Smooth muscle cell (in vitro differentiated cells): ENCODE measurements at regions not wholly inside any gene's neighbourhood (a gene's known extent, or its start where the extent isn't known, plus 50 kb on each side); places are given as distances from the start of the nearest gene placed in this dataset.
A peak's percentile ranks its signal among the peaks of the same experiment; 100 is the strongest.

Experiments
- DNase-seq: peaks from one replicate; lab custom pipeline; 2025; ENCODE audit not compliant: unreplicated experiment; lab: John Stamatoyannopoulos, UW
- H2AFZ ChIP-seq: fragments of 200-600 bp; sonication (generic); 2 replicates; pipeline ENCODE4 v1.6.0; 2016; ENCODE audit warnings: antibody characterized with exemption, low read depth, mild to moderate bottlenecking
- H3F3A ChIP-seq: fragments of 200-600 bp; sonication (generic); 2 replicates; pipeline ENCODE4 v1.6.0; 2017; ENCODE audit warnings: antibody characterized with exemption, low read depth
- H3K27ac ChIP-seq: fragments of 200-600 bp; sonication (generic); 2 replicates; pipeline ENCODE4 v1.5.1; 2016; ENCODE audit warnings: low read depth, mild to moderate bottlenecking
- H3K27me3 ChIP-seq: fragments of 200-600 bp; sonication (generic); 2 replicates; pipeline ENCODE4 v1.6.1; 2016; ENCODE audit warnings: low read depth, mild to moderate bottlenecking
- H3K36me3 ChIP-seq: fragments of 200-600 bp; sonication (generic); 2 replicates; pipeline ENCODE4 v1.5.1; 2016; ENCODE audit warnings: low read depth
- H3K4me1 ChIP-seq: fragments of 200-600 bp; sonication (generic); 2 replicates; pipeline ENCODE4 v1.5.1; 2016; ENCODE audit warnings: low read depth
- H3K4me2 ChIP-seq: fragments of 200-600 bp; sonication (generic); 2 replicates; pipeline ENCODE4 v1.6.0; 2016; ENCODE audit warnings: mild to moderate bottlenecking
- H3K4me3 ChIP-seq: fragments of 200-600 bp; sonication (generic); 2 replicates; pipeline ENCODE4 v1.5.1; 2016; ENCODE audit warnings: mild to moderate bottlenecking
- H3K79me2 ChIP-seq: fragments of 200-600 bp; sonication (generic); 2 replicates; pipeline ENCODE4 v1.6.0; 2016; ENCODE audit warnings: low read depth, mild to moderate bottlenecking
- H3K9ac ChIP-seq: fragments of 200-600 bp; sonication (generic); 2 replicates; pipeline ENCODE4 v1.6.0; 2016; ENCODE audit warnings: low read depth
- H3K9me3 ChIP-seq: fragments of 200-600 bp; sonication (generic); replicated peaks from 2 replicates; pipeline ENCODE4 v1.5.1; 2016; ENCODE audit warnings: low read depth
- H4K20me1 ChIP-seq: fragments of 200-600 bp; sonication (generic); 2 replicates; pipeline ENCODE4 v1.6.0; 2016; ENCODE audit warnings: low read depth
- WGBS: methylation state at CpG from one replicate; pipeline ENCODE4 v1.1.7; 2016; ENCODE audit warnings: low lambda C conversion rate; 5-methylcytosine and 5-hydroxymethylcytosine counted together
- TF ChIP-seq, protein P1 (sequence below): fragments of 200-600 bp; sonication (generic); IDR thresholded peaks from 2 replicates; pipeline ENCODE4 v1.5.1; 2017; ENCODE audit warnings: borderline replicate concordance, mild to moderate bottlenecking, antibody characterized with exemption; ENCODE audit not compliant: insufficient read depth, poor library complexity, severe bottlenecking

DNA sequence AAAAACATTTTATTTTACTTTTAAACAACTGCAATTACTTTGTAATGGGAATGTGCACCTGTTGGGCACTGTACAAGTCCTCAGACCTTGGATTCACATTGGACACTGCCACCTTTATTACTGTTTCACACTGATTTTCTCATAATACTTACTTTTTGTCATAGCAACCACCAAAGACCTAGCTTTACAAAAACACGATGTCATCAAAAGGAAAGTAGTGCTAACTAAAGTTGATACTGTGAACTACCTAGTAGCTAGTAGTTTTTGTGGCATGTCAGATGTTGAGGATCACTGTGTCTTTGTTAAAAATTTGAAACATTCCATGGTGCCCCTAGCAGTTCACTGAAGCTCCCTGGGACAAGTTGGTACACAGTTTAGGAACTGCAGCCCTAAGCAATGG lies 62.9 kb upstream of the HOPX start:
- H3F3A ChIP-seq, result peaks cover 11% of the 10 kb centered on the region
- no peak overlapping the region for H3K4me2 ChIP-seq
- TF ChIP-seq, protein P1, sequence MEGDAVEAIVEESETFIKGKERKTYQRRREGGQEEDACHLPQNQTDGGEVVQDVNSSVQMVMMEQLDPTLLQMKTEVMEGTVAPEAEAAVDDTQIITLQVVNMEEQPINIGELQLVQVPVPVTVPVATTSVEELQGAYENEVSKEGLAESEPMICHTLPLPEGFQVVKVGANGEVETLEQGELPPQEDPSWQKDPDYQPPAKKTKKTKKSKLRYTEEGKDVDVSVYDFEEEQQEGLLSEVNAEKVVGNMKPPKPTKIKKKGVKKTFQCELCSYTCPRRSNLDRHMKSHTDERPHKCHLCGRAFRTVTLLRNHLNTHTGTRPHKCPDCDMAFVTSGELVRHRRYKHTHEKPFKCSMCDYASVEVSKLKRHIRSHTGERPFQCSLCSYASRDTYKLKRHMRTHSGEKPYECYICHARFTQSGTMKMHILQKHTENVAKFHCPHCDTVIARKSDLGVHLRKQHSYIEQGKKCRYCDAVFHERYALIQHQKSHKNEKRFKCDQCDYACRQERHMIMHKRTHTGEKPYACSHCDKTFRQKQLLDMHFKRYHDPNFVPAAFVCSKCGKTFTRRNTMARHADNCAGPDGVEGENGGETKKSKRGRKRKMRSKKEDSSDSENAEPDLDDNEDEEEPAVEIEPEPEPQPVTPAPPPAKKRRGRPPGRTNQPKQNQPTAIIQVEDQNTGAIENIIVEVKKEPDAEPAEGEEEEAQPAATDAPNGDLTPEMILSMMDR, result no peak
- H3K36me3 ChIP-seq, result no peaks in the 10 kb centered on the region
- no peak overlapping the region for H3K4me3 ChIP-seq
- no peak overlapping the region for H3K9ac ChIP-seq
- no peaks in the 10 kb centered on the region for H3K9me3 ChIP-seq
- no peaks in the 10 kb centered on the region for H4K20me1 ChIP-seq
- no peaks in the 10 kb centered on the region for H3K27me3 ChIP-seq
- peak overlapping the region; percentile 83 for H3K27ac ChIP-seq
- 87% methylated on average over 1 of the region's 1 CpG for WGBS
- no peak for DNase-seq
- no peak overlapping the region for H2AFZ ChIP-seq
- no peaks in the 10 kb centered on the region for H3K4me1 ChIP-seq
- H3K79me2 ChIP-seq, result no peaks in the 10 kb centered on the region

GRCh38 chr4:56743550-56743949 lies 62.5 kb upstream of the HOPX start:
- Histone ChIP-seq H3K4me1 (no peaks in the 10 kb centered on the region), H2AFZ (peak overlapping the region; percentile 4), H3K27ac (peak overlapping the region; percentile 83), H3K4me3 (no peak overlapping the region), H4K20me1 (no peaks in the 10 kb centered on the region), H3K27me3 (no peaks in the 10 kb centered on the region), H3K79me2 (no peaks in the 10 kb centered on the region), H3F3A (peaks cover 16% of the 10 kb centered on the region), H3K36me3 (no peaks in the 10 kb centered on the region), H3K9ac (no peak overlapping the region), H3K4me2 (no peak overlapping the region), H3K9me3 (no peaks in the 10 kb centered on the region)
- DNase-seq, result no peak
- TF ChIP-seq, protein P1, result no peak
- WGBS, result 0% methylated on average over 1 of the region's 1 CpG

- Histone ChIP-seq H3K4me3 (no peak overlapping the region), H3K27me3 (no peaks in the 10 kb centered on the region), H3K9ac (no peak overlapping the region), H3K36me3 (no peaks in the 10 kb centered on the region), H3K27ac (peak overlapping the region; percentile 83), H2AFZ (no peak overlapping the region), H3F3A (peaks cover 16% of the 10 kb centered on the region), H3K79me2 (no peaks in the 10 kb centered on the region), H3K9me3 (no peaks in the 10 kb centered on the region), H3K4me1 (no peaks in the 10 kb centered on the region), H4K20me1 (no peaks in the 10 kb centered on the region), H3K4me2 (no peak overlapping the region)
- TF ChIP-seq, protein P1, result no peak
- 71% methylated on average over 8 of the region's 8 CpGs for WGBS
- no peak for DNase-seq
Measured at GRCh38 chr4:56742080-56742871, 61.2 kb upstream of the HOPX start.

- Histone ChIP-seq H2AFZ (no peak overlapping the region), H3K9ac (no peak overlapping the region), H3K4me2 (no peak overlapping the region), H3K27ac (peak overlapping the region; percentile 83), H3K36me3 (no peaks in the 10 kb centered on the region), H3K4me1 (no peaks in the 10 kb centered on the region), H3F3A (peaks cover 16% of the 10 kb centered on the region), H3K9me3 (no peaks in the 10 kb centered on the region), H4K20me1 (no peaks in the 10 kb centered on the region), H3K4me3 (no peak overlapping the region), H3K79me2 (no peaks in the 10 kb centered on the region), H3K27me3 (no peaks in the 10 kb centered on the region)
- TF ChIP-seq, protein P1, result no peak
- 95% methylated on average over 1 of the region's 1 CpG for WGBS
- no peak for DNase-seq
Measured at GRCh38 chr4:56741595-56741994, 60.5 kb upstream of the HOPX start.
